A673 (cell line): ENCODE measurements at regions not wholly inside any gene's neighbourhood (a gene's known extent, or its start where the extent isn't known, plus 50 kb on each side); places are given as distances from the start of the nearest gene placed in this dataset.

Experiments
- BruUV-seq: library from RNA; stranded (reverse); fragments of 400-500 nt; replicated peaks from 2 replicates; lab custom pipeline; 2021; lab: Mats Ljungman, UMichigan
- CTCF ChIA-PET: fragments of 300-600 bp; sonication (Branson Sonifier 250); formaldehyde crosslinking; loops from one replicate; lab custom pipeline; 2022; ENCODE audit warnings: antibody characterized with exemption; lab: Charles Lee
- POLR2A ChIA-PET: fragments of 300-600 bp; sonication (Branson Sonifier 250); formaldehyde crosslinking; loops from one replicate; lab custom pipeline; 2022; ENCODE audit warnings: antibody characterized with exemption; ENCODE audit not compliant: low non-redundant PET; lab: Charles Lee
- DNase-seq: peaks from one replicate; pipeline ENCODE4 v3.0.0-alpha.2; 2015; ENCODE audit warnings: low spot score
- H3K27ac ChIP-seq: fragments of 200-600 bp; sonication (generic); 2 replicates; pipeline ENCODE4 v1.5.1; 2016; ENCODE audit warnings: mixed run types, low read depth, mild to moderate bottlenecking, mixed read lengths, antibody characterized with exemption, low read length; ENCODE audit not compliant: poor library complexity, severe bottlenecking
- H3K27me3 ChIP-seq: fragments of 200-600 bp; sonication (generic); replicated peaks from 2 replicates; pipeline ENCODE4 v1.6.1; 2017; ENCODE audit warnings: mixed run types, low read depth, mild to moderate bottlenecking, mixed read lengths, antibody characterized with exemption, low read length; ENCODE audit not compliant: insufficient read depth, poor library complexity
- H3K36me3 ChIP-seq: fragments of 200-600 bp; sonication (generic); 2 replicates; pipeline ENCODE4 v1.6.1; 2016; ENCODE audit warnings: mixed run types, mild to moderate bottlenecking, mixed read lengths, antibody characterized with exemption, low read length; ENCODE audit not compliant: insufficient read depth, poor library complexity, severe bottlenecking
- H3K4me1 ChIP-seq: fragments of 200-600 bp; sonication (generic); 2 replicates; pipeline ENCODE4 v1.6.1; 2017; ENCODE audit warnings: mixed run types, mild to moderate bottlenecking, mixed read lengths, antibody characterized with exemption, low read length; ENCODE audit not compliant: insufficient read depth, poor library complexity, severe bottlenecking
- H3K4me3 ChIP-seq: fragments of 200-600 bp; sonication (generic); 2 replicates; pipeline ENCODE4 v1.5.1; 2016; ENCODE audit warnings: low read depth, mixed run types, mild to moderate bottlenecking, mixed read lengths, low read length; ENCODE audit not compliant: poor library complexity, severe bottlenecking
- H3K9me3 ChIP-seq: fragments of 200-600 bp; sonication (generic); 2 replicates; pipeline ENCODE4 v1.6.1; 2016; ENCODE audit warnings: mixed run types, low read depth, mild to moderate bottlenecking, mixed read lengths, antibody characterized with exemption, low read length; ENCODE audit not compliant: poor library complexity, severe bottlenecking
- CTCF ChIP-seq: fragments of 300-800, 200-600 bp; sonication (generic); conservative IDR thresholded peaks from 2 replicates; pipeline ENCODE4 v1.5.1; 2017; ENCODE audit warnings: low read depth, mild to moderate bottlenecking, antibody characterized with exemption, low read length, moderate library complexity, mixed read lengths
- EZH2 ChIP-seq: fragments of 200-600 bp; sonication (generic); IDR thresholded peaks from 2 replicates; pipeline ENCODE4 v1.6.1; 2017; ENCODE audit warnings: borderline replicate concordance, low read depth, mild to moderate bottlenecking, mixed read lengths, antibody characterized with exemption, low read length; ENCODE audit not compliant: poor library complexity, severe bottlenecking
- intact Hi-C: fragments of 100-400 bp; cut with micrococcal nuclease; formaldehyde crosslinking; loops from one replicate; pipeline ENCODE4 v1.10.0; 2022; ENCODE audit not compliant: unreplicated experiment

GRCh38 chr15:91584895-91585294, 268.6 kb upstream of the SLCO3A1 start:
- H3K4me3 ChIP-seq, result no peak overlapping the region
- no peaks in the 10 kb centered on the region for H3K27me3 ChIP-seq
- CTCF ChIA-PET, result no interaction called here
- POLR2A ChIA-PET, result no interaction called here
- intact Hi-C loops, result no loop called here
- no peaks in the 10 kb centered on the region for H3K36me3 ChIP-seq
- TF ChIP-seq EZH2, result no peak
- TF ChIP-seq CTCF, result no peak
- H3K27ac ChIP-seq, result no peak overlapping the region
- no peaks in the 10 kb centered on the region for H3K9me3 ChIP-seq
- no peak for DNase-seq
- no peaks in the 10 kb centered on the region for H3K4me1 ChIP-seq
- no TSS peak for BruUV-seq

GRCh38 chr15:91586560-91586959, 266.9 kb upstream of the SLCO3A1 start:
- H3K36me3 ChIP-seq, result no peaks in the 10 kb centered on the region
- H3K9me3 ChIP-seq, result no peaks in the 10 kb centered on the region
- H3K27me3 ChIP-seq, result no peaks in the 10 kb centered on the region
- CTCF ChIA-PET, result no interaction called here
- POLR2A ChIA-PET, result no interaction called here
- H3K27ac ChIP-seq, result no peak overlapping the region
- no peak overlapping the region for H3K4me3 ChIP-seq
- intact Hi-C loops, result no loop called here
- DNase-seq, result no peak
- no peaks in the 10 kb centered on the region for H3K4me1 ChIP-seq
- no TSS peak for BruUV-seq
- no peak for TF ChIP-seq CTCF
- TF ChIP-seq EZH2, result no peak

- ChIA-PET CTCF (no interaction called here), POLR2A (no interaction called here)
- Histone ChIP-seq H3K4me1 (no peaks in the 10 kb centered on the region), H3K9me3 (no peaks in the 10 kb centered on the region), H3K4me3 (no peak overlapping the region), H3K27me3 (no peaks in the 10 kb centered on the region), H3K27ac (no peak overlapping the region), H3K36me3 (no peaks in the 10 kb centered on the region)
- no TSS peak for BruUV-seq
- no peak for TF ChIP-seq EZH2
- no peak for TF ChIP-seq CTCF
- no peak for DNase-seq
- intact Hi-C loops, result no loop called here
These were observed 264.1 kb upstream of the SLCO3A1 start for GRCh38 chr15:91589360-91589759.
